K562 (cell line): ENCODE measurements at regions not wholly inside any gene's neighbourhood (a gene's known extent, or its start where the extent isn't known, plus 50 kb on each side); places are given as distances from the start of the nearest gene placed in this dataset.

Source experiments
- ATAC-seq: fragments of 200-7000 bp; cut with Tn5 transposase; 3 replicates; pipeline ENCODE4 v1.9.1; 2020; ENCODE audit warnings: moderate library complexity
- BruUV-seq: library from RNA; stranded (reverse); fragments of 400-500 nt; replicated peaks from 2 replicates; lab custom pipeline; 2021; lab: Mats Ljungman, UMichigan
- CTCF ChIA-PET: fragments of 300-600 bp; formaldehyde crosslinking; extraction: SDS; loops from one replicate; lab custom pipeline; 2021; ENCODE audit warnings: low intra/inter-chr PET ratio; lab: Yijun Ruan, JAX
- POLR2A ChIA-PET: fragments of 300-600, 350-650 bp; sonication (Branson Sonifier 250); formaldehyde crosslinking; extraction: SDS; loops from one replicate; lab custom pipeline; 2021; ENCODE audit warnings: antibody characterized with exemption, inconsistent platforms; lab: Yijun Ruan, JAX
- DNase-seq, 4 experiments: peaks; one replicate each; pipeline versions ENCODE4 v3.0.0 to v3.0.0-alpha.2; 2011 to 2018; ENCODE audit warnings: low spot score in 3 of 4, mixed read lengths in 3 of 4; ENCODE audit errors: extremely low read depth in 1 of 4
- FAIRE-seq: peaks from 2 replicates; lab custom pipeline; 2011; peaks lifted over from hg19 to GRCh38; lab: Jason Lieb, UNC
- H2AFZ ChIP-seq: 2 replicates; pipeline ENCODE4 v1.6.0; 2011; ENCODE audit warnings: low read depth, low read length, control low read depth, inconsistent platforms
- H3K27ac ChIP-seq: fragments of 200-600 bp; 3 replicates; pipeline ENCODE4 v1.8.0; 2011; ENCODE audit warnings: low read depth, mild to moderate bottlenecking, control low read depth, inconsistent platforms, low read length, moderate library complexity, mixed read lengths; ENCODE audit errors: extremely low read depth
- H3K27me3 ChIP-seq, 2 experiments: fragments of 300-600 bp in 1 of 2; 2 replicates in 1 of 2; 3 replicates in 1 of 2; pipeline versions ENCODE4 v1.6.0 to v1.8.0; 2011; ENCODE audit warnings: inconsistent platforms in 2 of 2, low read length in 2 of 2, mild to moderate bottlenecking in 1 of 2, mixed read lengths in 1 of 2, moderate library complexity in 1 of 2; ENCODE audit not compliant: control insufficient read depth in 2 of 2, insufficient read depth in 2 of 2
- H3K36me3 ChIP-seq: fragments of 300-600 bp; 3 replicates; pipeline ENCODE4 v1.8.0; 2011; ENCODE audit warnings: mild to moderate bottlenecking, low read length, inconsistent platforms; ENCODE audit not compliant: control insufficient read depth, insufficient read depth
- H3K4me1 ChIP-seq, 2 experiments: fragments of 200-600 bp in 1 of 2; replicated peaks in 1 of 2; 2 replicates in 1 of 2; 3 replicates in 1 of 2; pipeline versions ENCODE4 v1.5.1 to v1.8.0; 2011; ENCODE audit warnings: inconsistent platforms in 2 of 2, low read length in 2 of 2, mild to moderate bottlenecking in 1 of 2, mixed read lengths in 1 of 2, moderate library complexity in 1 of 2; ENCODE audit not compliant: control insufficient read depth in 2 of 2, insufficient read depth in 2 of 2
- H3K4me2 ChIP-seq: 2 replicates; pipeline ENCODE4 v1.6.1; 2011; ENCODE audit warnings: low read length, control low read depth, inconsistent platforms, mixed read lengths; ENCODE audit not compliant: insufficient read depth
- H3K4me3 ChIP-seq: fragments of 200-600 bp; sonication (generic), shearing (Covaris generic); 2 replicates; pipeline ENCODE4 v1.5.1; 2016; ENCODE audit warnings: control low read depth, inconsistent platforms
- H3K79me2 ChIP-seq: fragments of 200-600 bp; 3 replicates; pipeline ENCODE4 v1.8.0; 2011; ENCODE audit warnings: low read length, inconsistent platforms; ENCODE audit not compliant: control insufficient read depth, insufficient read depth
- H3K9ac ChIP-seq, 2 experiments: 2 replicates each; pipeline versions ENCODE4 v1.6.0 to v1.6.1; 2011; ENCODE audit warnings: low read depth in 2 of 2, low read length in 2 of 2, control low read depth in 1 of 2, inconsistent platforms in 1 of 2, mild to moderate bottlenecking in 1 of 2, mixed read lengths in 1 of 2; ENCODE audit not compliant: insufficient read depth in 1 of 2
- H3K9me1 ChIP-seq: one replicate; pipeline ENCODE4 v1.6.0; 2011; ENCODE audit warnings: inconsistent platforms, mild to moderate bottlenecking, low read length, moderate library complexity; ENCODE audit not compliant: control insufficient read depth, insufficient read depth
- H3K9me3 ChIP-seq: replicated peaks from 2 replicates; pipeline ENCODE4 v1.5.1; 2011; ENCODE audit warnings: low read depth, low read length, inconsistent platforms; ENCODE audit not compliant: control insufficient read depth, insufficient read depth
- H4K20me1 ChIP-seq: replicated peaks from 2 replicates; pipeline ENCODE4 v1.6.1; 2011; ENCODE audit warnings: low read length, inconsistent platforms, mixed read lengths; ENCODE audit not compliant: control insufficient read depth, insufficient read depth
- BRD9 ChIP-seq: fragments of 450-650 bp; IDR thresholded peaks from 2 replicates; pipeline ENCODE4 v1.6.1; 2018; ENCODE audit warnings: low read depth; ENCODE audit not compliant: partially characterized antibody
- GATA2 ChIP-seq: sonication (generic); formaldehyde crosslinking; IDR thresholded peaks from 2 replicates; pipeline ENCODE4 v1.4.0; 2020; ENCODE audit warnings: mild to moderate bottlenecking, missing genetic modification reagents
- KDM2B ChIP-seq: fragments of 250-450 bp; sonication (Bioruptor Pico); IDR thresholded peaks from 2 replicates; pipeline ENCODE4 v1.8.0; 2021; ENCODE audit warnings: mild to moderate bottlenecking, moderate library complexity
- MCM3 ChIP-seq: fragments of 450-650 bp; IDR thresholded peaks from 2 replicates; pipeline ENCODE4 v1.6.1; 2016
- MTF1 ChIP-seq: fragments of 250-450 bp; sonication (Bioruptor Pico); IDR thresholded peaks from 2 replicates; pipeline ENCODE4 v1.9.0; 2021; ENCODE audit warnings: moderate library complexity, mild to moderate bottlenecking, inconsistent platforms, borderline replicate concordance
- U2AF1 ChIP-seq: fragments of 200-400 bp; formaldehyde crosslinking; optimal IDR thresholded peaks from 2 replicates; pipeline ENCODE3; 2017; ENCODE audit warnings: mild to moderate bottlenecking, low read depth, low read length, moderate library complexity
- ZKSCAN1 ChIP-seq: fragments of 150-350 bp; IDR thresholded peaks from 2 replicates; pipeline ENCODE4 v1.6.1; 2016; ENCODE audit warnings: low read depth, low read length
- ZNF133 ChIP-seq: fragments of 250-450 bp; sonication (Bioruptor Pico); IDR thresholded peaks from 2 replicates; pipeline ENCODE4 v1.4.0; 2020; ENCODE audit warnings: mild to moderate bottlenecking
- ZNF239 ChIP-seq: fragments of 250-450 bp; sonication (Bioruptor Pico); IDR thresholded peaks from 2 replicates; pipeline ENCODE4 v1.4.0; 2020; ENCODE audit warnings: mild to moderate bottlenecking
- WGBS: fragments of 100-300 bp; shearing (Covaris generic); methylation state at CpG from one replicate; pipeline ENCODE4 v1.1.6; 2016; ENCODE audit warnings: low coverage, mixed read lengths; ENCODE audit not compliant: insufficient coverage; ENCODE audit errors: missing lambda C conversion rate; 5-methylcytosine and 5-hydroxymethylcytosine counted together
- in situ Hi-C: fragments of 300-500 bp; cut with MboI; formaldehyde crosslinking; loops from 4 replicates; pipeline ENCODE4 v1.15.0; 2018; ENCODE audit warnings: inconsistent platforms, mixed read lengths
- intact Hi-C: fragments of 100-400 bp; cut with micrococcal nuclease; formaldehyde crosslinking; loops from 2 replicates; pipeline ENCODE4 v1.14.2; 2022
- TF ChIP-seq, protein P1 (sequence below), 2 experiments: IDR thresholded peaks; 2 replicates each; pipeline ENCODE4 v1.6.1; 2011; ENCODE audit warnings: borderline replicate concordance in 1 of 2, control low read depth in 1 of 2, low read depth in 1 of 2, low read length in 1 of 2, mild to moderate bottlenecking in 1 of 2, mixed read lengths in 1 of 2, moderate library complexity in 1 of 2; ENCODE audit not compliant: insufficient read depth in 1 of 2, insufficient read length in 1 of 2, poor library complexity in 1 of 2, severe bottlenecking in 1 of 2; ENCODE audit errors: extremely low read depth in 1 of 2
- TF ChIP-seq, protein P2 (sequence below), 2 experiments: fragments of 450-650 bp; conservative IDR thresholded peaks; 2 replicates each; pipeline ENCODE4 v1.6.1; 2017; ENCODE audit warnings: mild to moderate bottlenecking in 2 of 2, moderate library complexity in 2 of 2
- TF ChIP-seq, protein P3 (sequence below): fragments of 200-400 bp; formaldehyde crosslinking; IDR thresholded peaks from 2 replicates; pipeline ENCODE4 v1.6.1; 2017; ENCODE audit warnings: mild to moderate bottlenecking, low read depth, low read length, moderate library complexity
- TF ChIP-seq, protein P4 (sequence below): fragments of 250-450 bp; sonication (Bioruptor Pico); IDR thresholded peaks from 2 replicates; pipeline ENCODE4 v1.8.0; 2021; ENCODE audit warnings: moderate library complexity, mild to moderate bottlenecking, inconsistent platforms

DNA sequence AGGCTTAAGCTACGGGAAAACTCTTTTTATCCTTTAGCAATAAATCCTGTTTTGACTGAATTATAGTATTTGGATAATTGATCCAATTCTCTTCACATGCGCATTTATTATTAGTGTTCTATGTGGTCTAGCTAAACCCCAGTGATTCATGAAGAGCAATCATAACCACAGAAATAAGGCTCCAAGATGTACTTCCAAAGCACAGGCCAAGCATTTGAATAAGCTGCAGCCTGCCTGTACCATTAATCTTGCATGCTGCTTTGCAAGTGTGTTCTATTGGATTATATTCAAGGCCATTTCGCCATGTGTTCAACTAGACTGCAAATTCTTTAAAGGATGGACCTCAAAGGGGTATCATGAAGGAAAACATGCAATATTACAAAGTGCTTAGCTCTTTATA, 385.2 kb upstream of the FAT1 start:
- H2AFZ ChIP-seq = no peak overlapping the region
- no peaks in the 10 kb centered on the region for H4K20me1 ChIP-seq
- no peaks in the 10 kb centered on the region for H3K9me3 ChIP-seq
- TF ChIP-seq, protein P1, sequence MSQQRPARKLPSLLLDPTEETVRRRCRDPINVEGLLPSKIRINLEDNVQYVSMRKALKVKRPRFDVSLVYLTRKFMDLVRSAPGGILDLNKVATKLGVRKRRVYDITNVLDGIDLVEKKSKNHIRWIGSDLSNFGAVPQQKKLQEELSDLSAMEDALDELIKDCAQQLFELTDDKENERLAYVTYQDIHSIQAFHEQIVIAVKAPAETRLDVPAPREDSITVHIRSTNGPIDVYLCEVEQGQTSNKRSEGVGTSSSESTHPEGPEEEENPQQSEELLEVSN (IDR thresholded peaks at IDR 0.05; ENCODE audit: borderline replicate concordance in 1 of 2, extremely low read depth in 1 of 2, insufficient read depth in 1 of 2, insufficient read length in 1 of 2, low read depth in 1 of 2, low read length in 1 of 2, poor library complexity in 1 of 2, severe bottlenecking in 1 of 2) = no peak
- TF ChIP-seq KDM2B = no peak
- TF ChIP-seq ZKSCAN1 = no peak
- no peak for TF ChIP-seq U2AF1
- TF ChIP-seq, protein P2, sequence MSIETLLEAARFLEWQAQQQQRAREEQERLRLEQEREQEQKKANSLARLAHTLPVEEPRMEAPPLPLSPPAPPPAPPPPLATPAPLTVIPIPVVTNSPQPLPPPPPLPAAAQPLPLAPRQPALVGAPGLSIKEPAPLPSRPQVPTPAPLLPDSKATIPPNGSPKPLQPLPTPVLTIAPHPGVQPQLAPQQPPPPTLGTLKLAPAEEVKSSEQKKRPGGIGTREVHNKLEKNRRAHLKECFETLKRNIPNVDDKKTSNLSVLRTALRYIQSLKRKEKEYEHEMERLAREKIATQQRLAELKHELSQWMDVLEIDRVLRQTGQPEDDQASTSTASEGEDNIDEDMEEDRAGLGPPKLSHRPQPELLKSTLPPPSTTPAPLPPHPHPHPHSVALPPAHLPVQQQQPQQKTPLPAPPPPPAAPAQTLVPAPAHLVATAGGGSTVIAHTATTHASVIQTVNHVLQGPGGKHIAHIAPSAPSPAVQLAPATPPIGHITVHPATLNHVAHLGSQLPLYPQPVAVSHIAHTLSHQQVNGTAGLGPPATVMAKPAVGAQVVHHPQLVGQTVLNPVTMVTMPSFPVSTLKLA (conservative IDR thresholded peaks at IDR 0.05) = no peak
- no peak for TF ChIP-seq MCM3
- no peak for TF ChIP-seq ZNF133
- TF ChIP-seq, protein P3, sequence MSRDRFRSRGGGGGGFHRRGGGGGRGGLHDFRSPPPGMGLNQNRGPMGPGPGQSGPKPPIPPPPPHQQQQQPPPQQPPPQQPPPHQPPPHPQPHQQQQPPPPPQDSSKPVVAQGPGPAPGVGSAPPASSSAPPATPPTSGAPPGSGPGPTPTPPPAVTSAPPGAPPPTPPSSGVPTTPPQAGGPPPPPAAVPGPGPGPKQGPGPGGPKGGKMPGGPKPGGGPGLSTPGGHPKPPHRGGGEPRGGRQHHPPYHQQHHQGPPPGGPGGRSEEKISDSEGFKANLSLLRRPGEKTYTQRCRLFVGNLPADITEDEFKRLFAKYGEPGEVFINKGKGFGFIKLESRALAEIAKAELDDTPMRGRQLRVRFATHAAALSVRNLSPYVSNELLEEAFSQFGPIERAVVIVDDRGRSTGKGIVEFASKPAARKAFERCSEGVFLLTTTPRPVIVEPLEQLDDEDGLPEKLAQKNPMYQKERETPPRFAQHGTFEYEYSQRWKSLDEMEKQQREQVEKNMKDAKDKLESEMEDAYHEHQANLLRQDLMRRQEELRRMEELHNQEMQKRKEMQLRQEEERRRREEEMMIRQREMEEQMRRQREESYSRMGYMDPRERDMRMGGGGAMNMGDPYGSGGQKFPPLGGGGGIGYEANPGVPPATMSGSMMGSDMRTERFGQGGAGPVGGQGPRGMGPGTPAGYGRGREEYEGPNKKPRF = no peak
- no peak for TF ChIP-seq BRD9
- no peak for TF ChIP-seq MTF1 (CRISPR knock-in tag)
- no peak for TF ChIP-seq ZNF239 (CRISPR knock-in tag)
- TF ChIP-seq GATA2 (CRISPR knock-in tag) = no peak
- TF ChIP-seq, protein P4, sequence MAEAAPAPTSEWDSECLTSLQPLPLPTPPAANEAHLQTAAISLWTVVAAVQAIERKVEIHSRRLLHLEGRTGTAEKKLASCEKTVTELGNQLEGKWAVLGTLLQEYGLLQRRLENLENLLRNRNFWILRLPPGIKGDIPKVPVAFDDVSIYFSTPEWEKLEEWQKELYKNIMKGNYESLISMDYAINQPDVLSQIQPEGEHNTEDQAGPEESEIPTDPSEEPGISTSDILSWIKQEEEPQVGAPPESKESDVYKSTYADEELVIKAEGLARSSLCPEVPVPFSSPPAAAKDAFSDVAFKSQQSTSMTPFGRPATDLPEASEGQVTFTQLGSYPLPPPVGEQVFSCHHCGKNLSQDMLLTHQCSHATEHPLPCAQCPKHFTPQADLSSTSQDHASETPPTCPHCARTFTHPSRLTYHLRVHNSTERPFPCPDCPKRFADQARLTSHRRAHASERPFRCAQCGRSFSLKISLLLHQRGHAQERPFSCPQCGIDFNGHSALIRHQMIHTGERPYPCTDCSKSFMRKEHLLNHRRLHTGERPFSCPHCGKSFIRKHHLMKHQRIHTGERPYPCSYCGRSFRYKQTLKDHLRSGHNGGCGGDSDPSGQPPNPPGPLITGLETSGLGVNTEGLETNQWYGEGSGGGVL (CRISPR knock-in tag) = no peak
- DNase-seq (no peak), FAIRE-seq (no peak), ATAC-seq (no peak)
- ChIA-PET POLR2A (no interaction called here), CTCF (no interaction called here)
- no peak overlapping the region for H3K4me3 ChIP-seq
- in situ Hi-C loops (no loop called here), intact Hi-C loops (no loop called here)
- BruUV-seq = no TSS peak
- H3K4me2 ChIP-seq = no peak overlapping the region
- H3K27ac ChIP-seq = no peak overlapping the region
- H3K9ac ChIP-seq = no peak overlapping the region
- no peaks in the 10 kb centered on the region for H3K79me2 ChIP-seq
- WGBS = 2% methylated on average over 3 of the region's 3 CpGs
- no peaks in the 10 kb centered on the region for H3K4me1 ChIP-seq
- H3K9me1 ChIP-seq = no peaks in the 10 kb centered on the region
- no peaks in the 10 kb centered on the region for H3K36me3 ChIP-seq
- no peaks in the 10 kb centered on the region for H3K27me3 ChIP-seq
